Esophagus muscularis mucosa (tissue), 3 donors: ENCODE measurements at regions not wholly inside any gene's neighbourhood (a gene's known extent, or its start where the extent isn't known, plus 50 kb on each side); places are given as distances from the start of the nearest gene placed in this dataset.

Experiments used
- POLR2A ChIP-seq: fragments of 450-650 bp; IDR thresholded peaks from one replicate; pipeline ENCODE4 v1.6.1; 2017; ENCODE audit warnings: antibody characterized with exemption, moderate library complexity, mild to moderate bottlenecking, low read depth
- POLR2AphosphoS5 ChIP-seq, 2 donors: sonication (generic); formaldehyde crosslinking; IDR thresholded peaks; one replicate each; pipeline ENCODE4 v1.6.1; 2017; ENCODE audit warnings: antibody characterized with exemption in 2 of 2
- TF ChIP-seq, protein P1 (sequence below), 3 experiments: fragments of 200-600 bp in 2 of 3; fragments of 450-650 bp in 1 of 3; sonication (generic) in 2 of 3; IDR thresholded peaks; one replicate each; pipeline ENCODE4 v1.5.1; 2017 to 2019; ENCODE audit warnings: antibody characterized with exemption in 3 of 3, mild to moderate bottlenecking in 2 of 3, moderate library complexity in 1 of 3

GRCh38 chr11:116517077-116517476, 255.7 kb downstream of the BUD13 start:
- TF ChIP-seq, protein P1, sequence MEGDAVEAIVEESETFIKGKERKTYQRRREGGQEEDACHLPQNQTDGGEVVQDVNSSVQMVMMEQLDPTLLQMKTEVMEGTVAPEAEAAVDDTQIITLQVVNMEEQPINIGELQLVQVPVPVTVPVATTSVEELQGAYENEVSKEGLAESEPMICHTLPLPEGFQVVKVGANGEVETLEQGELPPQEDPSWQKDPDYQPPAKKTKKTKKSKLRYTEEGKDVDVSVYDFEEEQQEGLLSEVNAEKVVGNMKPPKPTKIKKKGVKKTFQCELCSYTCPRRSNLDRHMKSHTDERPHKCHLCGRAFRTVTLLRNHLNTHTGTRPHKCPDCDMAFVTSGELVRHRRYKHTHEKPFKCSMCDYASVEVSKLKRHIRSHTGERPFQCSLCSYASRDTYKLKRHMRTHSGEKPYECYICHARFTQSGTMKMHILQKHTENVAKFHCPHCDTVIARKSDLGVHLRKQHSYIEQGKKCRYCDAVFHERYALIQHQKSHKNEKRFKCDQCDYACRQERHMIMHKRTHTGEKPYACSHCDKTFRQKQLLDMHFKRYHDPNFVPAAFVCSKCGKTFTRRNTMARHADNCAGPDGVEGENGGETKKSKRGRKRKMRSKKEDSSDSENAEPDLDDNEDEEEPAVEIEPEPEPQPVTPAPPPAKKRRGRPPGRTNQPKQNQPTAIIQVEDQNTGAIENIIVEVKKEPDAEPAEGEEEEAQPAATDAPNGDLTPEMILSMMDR (IDR thresholded peaks at IDR 0.05): no peak
- TF ChIP-seq POLR2A: no peak
- no peak for TF ChIP-seq POLR2AphosphoS5 (IDR thresholded peaks at IDR 0.05)
